ENCODE measurements at regions not wholly inside any gene's neighbourhood (a gene's known extent, or its start where the extent isn't known, plus 50 kb on each side); places are given as distances from the start of the nearest gene placed in this dataset.

DNA sequence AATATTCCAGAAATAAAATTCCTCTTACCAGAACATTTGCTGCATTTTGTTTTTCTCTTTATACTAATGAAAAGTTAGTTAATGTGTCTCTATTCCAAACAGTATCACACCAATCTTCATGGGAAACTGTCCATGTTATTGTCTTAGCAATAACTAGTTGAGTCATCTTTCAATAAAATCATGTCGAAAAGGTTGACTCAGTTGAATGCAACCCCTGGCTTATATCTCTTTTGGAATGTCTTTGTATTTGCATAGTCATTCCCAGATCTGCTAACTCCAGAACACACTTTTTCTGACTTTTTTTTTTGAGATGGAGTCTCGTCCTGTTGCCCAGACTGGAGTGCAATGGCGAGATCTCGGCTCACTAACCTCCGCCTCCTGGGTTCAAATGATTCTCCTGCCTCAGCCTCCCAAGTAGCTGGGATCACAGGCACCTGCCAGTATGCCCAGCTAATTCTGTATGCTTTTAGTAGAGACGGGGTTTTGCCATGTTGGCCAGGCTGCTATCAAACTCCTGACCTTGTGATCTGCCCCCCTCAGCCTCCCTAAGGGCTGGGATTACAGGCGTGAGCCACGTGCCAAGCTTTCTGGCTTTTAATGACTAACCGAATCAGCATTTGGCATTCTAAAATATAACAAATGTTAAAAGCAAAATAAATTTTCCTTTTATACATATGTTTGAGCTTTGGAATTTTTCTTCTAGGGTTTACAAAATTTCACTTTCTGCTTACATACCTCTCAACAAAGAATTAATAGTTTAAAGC, 133.2 kb upstream of the GULP1 start:
- TF ChIP-seq, protein P1, sequence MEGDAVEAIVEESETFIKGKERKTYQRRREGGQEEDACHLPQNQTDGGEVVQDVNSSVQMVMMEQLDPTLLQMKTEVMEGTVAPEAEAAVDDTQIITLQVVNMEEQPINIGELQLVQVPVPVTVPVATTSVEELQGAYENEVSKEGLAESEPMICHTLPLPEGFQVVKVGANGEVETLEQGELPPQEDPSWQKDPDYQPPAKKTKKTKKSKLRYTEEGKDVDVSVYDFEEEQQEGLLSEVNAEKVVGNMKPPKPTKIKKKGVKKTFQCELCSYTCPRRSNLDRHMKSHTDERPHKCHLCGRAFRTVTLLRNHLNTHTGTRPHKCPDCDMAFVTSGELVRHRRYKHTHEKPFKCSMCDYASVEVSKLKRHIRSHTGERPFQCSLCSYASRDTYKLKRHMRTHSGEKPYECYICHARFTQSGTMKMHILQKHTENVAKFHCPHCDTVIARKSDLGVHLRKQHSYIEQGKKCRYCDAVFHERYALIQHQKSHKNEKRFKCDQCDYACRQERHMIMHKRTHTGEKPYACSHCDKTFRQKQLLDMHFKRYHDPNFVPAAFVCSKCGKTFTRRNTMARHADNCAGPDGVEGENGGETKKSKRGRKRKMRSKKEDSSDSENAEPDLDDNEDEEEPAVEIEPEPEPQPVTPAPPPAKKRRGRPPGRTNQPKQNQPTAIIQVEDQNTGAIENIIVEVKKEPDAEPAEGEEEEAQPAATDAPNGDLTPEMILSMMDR (IDR thresholded peaks at IDR 0.05; ENCODE audit: insufficient read depth, low read depth, low read length, missing control alignments), result no peak
- H3K4me3 ChIP-seq (ENCODE audit: low read depth, low read length), result no peak overlapping the region
- DNase-seq (ENCODE audit: low read depth), result no peak

DNA sequence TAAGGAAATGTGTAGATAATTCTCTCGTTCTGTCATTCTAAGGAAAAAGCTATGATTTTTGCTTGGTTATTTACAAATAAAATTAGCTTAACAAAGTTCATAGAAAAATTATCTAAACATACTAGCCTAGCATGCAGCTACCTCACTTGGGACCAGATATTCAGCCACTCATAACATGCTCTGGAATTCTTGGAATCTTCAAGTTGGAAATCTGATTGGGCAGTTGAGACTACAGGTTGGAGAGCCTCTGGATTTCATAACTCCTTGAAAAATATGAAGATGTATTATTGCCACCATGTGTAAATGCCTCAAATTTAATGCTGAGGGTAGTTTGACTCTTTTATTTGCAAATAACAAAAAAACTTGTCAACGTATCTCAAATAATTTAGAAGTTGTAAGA, 132.2 kb upstream of the GULP1 start:
- TF ChIP-seq, protein P1 (IDR thresholded peaks at IDR 0.05; ENCODE audit: insufficient read depth, low read depth, low read length, missing control alignments), result no peak
- no peak for DNase-seq (ENCODE audit: low read depth)
- no peak overlapping the region for H3K4me3 ChIP-seq (ENCODE audit: low read depth, low read length)

DNA sequence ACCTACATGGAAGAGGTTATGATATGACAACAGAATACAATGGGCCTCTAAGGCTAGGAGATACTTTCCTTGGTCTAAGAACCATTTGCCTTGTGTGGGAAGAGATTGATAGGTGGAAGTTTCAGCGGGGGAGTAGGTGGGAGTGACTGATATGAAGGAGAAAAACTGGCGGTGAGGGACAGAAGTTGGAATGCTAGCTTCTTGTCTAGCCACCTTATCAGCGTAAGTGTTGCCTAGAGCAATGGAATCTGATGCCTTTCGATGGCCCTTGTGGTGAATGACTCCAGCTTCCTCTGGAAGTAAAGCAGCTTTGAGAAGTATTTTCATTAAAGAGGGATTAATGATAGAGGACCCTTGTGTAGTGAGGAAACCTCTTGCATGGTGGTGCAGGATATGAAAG, 121.3 kb upstream of the GULP1 start:
- TF ChIP-seq, protein P1 (IDR thresholded peaks at IDR 0.05; ENCODE audit: insufficient read depth, low read depth, low read length, missing control alignments), result no peak
- H3K4me3 ChIP-seq (ENCODE audit: low read depth, low read length), result no peak overlapping the region
- no peak for DNase-seq (ENCODE audit: low read depth)

DNA sequence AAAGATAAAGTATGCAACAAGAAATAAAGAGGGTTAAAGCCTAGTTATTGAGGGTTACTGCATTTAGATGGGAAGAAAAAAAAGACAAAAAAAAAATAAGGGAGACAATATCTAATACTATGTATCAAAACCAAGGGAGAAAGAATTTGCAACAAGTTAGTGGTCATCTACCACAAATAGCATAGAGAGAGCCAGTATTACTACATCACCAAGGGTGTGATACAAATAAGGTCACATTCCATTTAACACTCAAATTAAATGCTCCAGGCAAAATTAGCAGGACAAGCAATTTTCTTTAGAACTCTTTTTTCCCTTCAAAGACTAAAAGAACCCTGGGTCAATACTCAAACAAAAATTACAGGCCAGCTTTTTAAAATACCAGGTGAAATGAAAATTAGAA, 115.1 kb upstream of the GULP1 start:
- no peak for DNase-seq (ENCODE audit: low read depth)
- TF ChIP-seq, protein P1 (IDR thresholded peaks at IDR 0.05; ENCODE audit: insufficient read depth, low read depth, low read length, missing control alignments), result no peak
- H3K4me3 ChIP-seq (ENCODE audit: low read depth, low read length), result no peak overlapping the region

DNA sequence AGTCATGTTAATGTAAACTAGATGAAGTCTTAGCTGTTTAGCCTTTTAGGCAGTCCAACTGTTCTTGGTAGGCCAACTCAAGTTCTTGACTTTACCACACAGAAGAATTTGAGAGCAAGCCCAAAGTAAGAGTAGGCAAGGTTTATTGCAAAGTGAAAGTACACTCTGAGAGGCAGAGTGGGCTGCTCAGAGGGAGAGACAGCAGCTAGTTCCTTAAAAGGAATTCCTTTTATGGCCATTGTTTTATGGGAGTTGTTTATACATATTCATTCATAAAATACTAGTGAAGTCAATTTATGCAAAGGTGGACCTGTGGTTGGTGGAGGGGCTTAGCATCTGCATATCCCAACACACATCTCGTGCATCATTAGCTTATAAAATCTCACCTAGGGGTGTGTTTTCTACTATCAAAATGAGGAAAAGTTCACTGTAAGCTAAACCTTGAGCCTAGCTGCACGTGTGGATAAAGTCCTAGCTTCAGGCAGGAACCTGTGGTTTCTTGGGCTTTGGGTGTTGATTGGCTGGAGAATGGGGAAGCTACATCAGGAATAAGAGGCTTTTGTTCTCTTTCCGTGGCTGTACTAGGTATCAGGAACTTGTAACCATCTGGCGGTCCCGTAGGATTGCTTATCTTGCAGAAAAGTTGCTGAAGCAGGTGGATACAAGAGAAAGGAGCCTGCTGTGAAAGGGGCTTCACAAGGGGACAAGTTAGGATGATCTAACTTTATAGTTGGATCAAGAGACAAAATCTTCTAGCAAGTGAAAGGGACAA, 110.4 kb upstream of the GULP1 start:
- DNase-seq (ENCODE audit: low read depth), result no peak
- H3K4me3 ChIP-seq (ENCODE audit: low read depth, low read length), result no peak overlapping the region
- TF ChIP-seq, protein P1 (IDR thresholded peaks at IDR 0.05; ENCODE audit: insufficient read depth, low read depth, low read length, missing control alignments), result no peak

DNA sequence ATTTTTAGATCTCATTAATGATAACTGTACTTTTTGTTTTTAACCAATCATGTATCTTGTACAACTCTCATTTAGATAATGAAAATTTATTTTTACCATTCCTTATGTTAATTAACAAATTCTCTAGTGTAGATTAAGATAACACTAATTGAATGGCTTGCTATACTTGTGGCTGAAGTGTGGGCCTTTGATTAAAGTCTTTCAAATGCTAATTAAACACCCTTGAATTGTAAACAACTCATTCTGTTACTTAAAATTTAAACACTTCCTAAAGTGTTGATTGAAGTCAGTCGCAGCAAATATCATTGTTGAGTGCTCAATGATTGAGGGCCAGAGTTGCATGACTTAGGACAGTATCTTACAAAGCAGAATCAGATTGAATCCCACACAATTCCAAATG, 109.8 kb upstream of the GULP1 start:
- TF ChIP-seq, protein P1 (IDR thresholded peaks at IDR 0.05; ENCODE audit: insufficient read depth, low read depth, low read length, missing control alignments), result no peak
- no peak for DNase-seq (ENCODE audit: low read depth)
- no peak overlapping the region for H3K4me3 ChIP-seq (ENCODE audit: low read depth, low read length)

Data from GM12865 (cell line).